HEK293T (cell line): ENCODE measurements at regions not wholly inside any gene's neighbourhood (a gene's known extent, or its start where the extent isn't known, plus 50 kb on each side); places are given as distances from the start of the nearest gene placed in this dataset.
"Not testable (repeated sequence)": the region's sequence is repeated elsewhere in the genome, so short reads cannot be mapped to it uniquely, and the experiment has no call there.

Experiments used
- CTCF ChIA-PET: fragments of 350-600 bp; formaldehyde crosslinking; extraction: SDS; loops from one replicate; lab custom pipeline; 2021; ENCODE audit warnings: antibody characterized with exemption, inconsistent platforms; lab: Yijun Ruan, JAX
- POLR2A ChIA-PET: fragments of 350-600 bp; formaldehyde crosslinking; extraction: SDS; loops from one replicate; lab custom pipeline; 2020; ENCODE audit warnings: antibody characterized with exemption, inconsistent platforms; lab: Yijun Ruan, JAX
- DNase-seq: peaks from one replicate; pipeline ENCODE4 v3.0.0; 2012; ENCODE audit warnings: mixed read lengths; ENCODE audit errors: extremely low spot score
- ARNT ChIP-seq: fragments of 450-650 bp; IDR thresholded peaks from 2 replicates; pipeline ENCODE4 v1.6.1; 2017; ENCODE audit warnings: mild to moderate bottlenecking
- BHLHE40 ChIP-seq: fragments of 450-650 bp; IDR thresholded peaks from 2 replicates; pipeline ENCODE4 v1.6.1; 2016; ENCODE audit warnings: mild to moderate bottlenecking, moderate library complexity, borderline replicate concordance
- CTBP1 ChIP-seq: fragments of 450-650 bp; IDR thresholded peaks from 2 replicates; pipeline ENCODE4 v1.6.1; 2016; ENCODE audit warnings: borderline replicate concordance
- ELF4 ChIP-seq: fragments of 450-650 bp; IDR thresholded peaks from 2 replicates; pipeline ENCODE4 v1.6.1; 2017; ENCODE audit warnings: antibody characterized with exemption
- FOXA1 ChIP-seq: fragments of 450-650 bp; IDR thresholded peaks from 2 replicates; pipeline ENCODE4 v1.6.1; 2016; ENCODE audit warnings: mild to moderate bottlenecking
- FOXK2 ChIP-seq: fragments of 450-650 bp; IDR thresholded peaks from 2 replicates; pipeline ENCODE4 v1.6.1; 2016; ENCODE audit warnings: mild to moderate bottlenecking
- FOXM1 ChIP-seq: fragments of 450-650 bp; IDR thresholded peaks from 2 replicates; pipeline ENCODE4 v1.6.1; 2017; ENCODE audit warnings: mild to moderate bottlenecking, borderline replicate concordance
- HDGF ChIP-seq: fragments of 450-650 bp; IDR thresholded peaks from 2 replicates; pipeline ENCODE4 v1.6.1; 2017; ENCODE audit warnings: antibody characterized with exemption, borderline replicate concordance
- L3MBTL2 ChIP-seq: fragments of 450-650 bp; conservative IDR thresholded peaks from 2 replicates; pipeline ENCODE4 v1.6.1; 2016; ENCODE audit warnings: mild to moderate bottlenecking
- LEF1 ChIP-seq: fragments of 450-650 bp; IDR thresholded peaks from 2 replicates; pipeline ENCODE4 v1.6.1; 2017; ENCODE audit warnings: mild to moderate bottlenecking, borderline replicate concordance
- NFRKB ChIP-seq: fragments of 450-650 bp; IDR thresholded peaks from 2 replicates; pipeline ENCODE4 v1.6.1; 2016; ENCODE audit warnings: mild to moderate bottlenecking, moderate library complexity
- SP1 ChIP-seq: fragments of 450-650 bp; IDR thresholded peaks from 2 replicates; pipeline ENCODE4 v1.6.1; 2017
- SUZ12 ChIP-seq: fragments of 450-650 bp; IDR thresholded peaks from 2 replicates; pipeline ENCODE4 v1.6.1; 2016; ENCODE audit warnings: mild to moderate bottlenecking
- TARDBP ChIP-seq: fragments of 450-650 bp; IDR thresholded peaks from 2 replicates; pipeline ENCODE4 v1.6.1; 2016
- ZNF384 ChIP-seq: fragments of 450-650 bp; IDR thresholded peaks from 2 replicates; pipeline ENCODE4 v1.6.1; 2016
- TF ChIP-seq, protein P1 (sequence below): fragments of 450-650 bp; IDR thresholded peaks from 2 replicates; pipeline ENCODE4 v1.6.1; 2016

DNA sequence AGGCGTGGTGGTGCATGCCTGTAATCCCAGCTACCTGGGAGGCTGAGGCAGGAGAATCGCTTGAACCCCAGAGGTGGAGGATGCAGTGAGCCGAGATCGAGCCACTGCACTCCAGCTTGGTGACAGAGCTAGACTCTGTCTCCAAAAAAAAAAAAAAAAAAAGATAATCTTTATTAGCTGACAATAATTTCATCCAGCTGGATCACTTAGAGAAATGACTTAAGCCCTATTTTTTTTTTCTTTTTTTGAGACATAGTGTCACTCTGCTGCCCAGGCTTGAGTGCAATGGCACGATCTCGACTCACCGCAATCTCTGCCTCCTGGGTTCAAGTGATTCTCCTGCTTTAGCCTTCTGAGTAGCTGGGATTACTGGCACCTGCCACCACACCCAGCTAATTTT is 51.6 kb upstream of the MAP4K4 start:
- CTCF ChIA-PET, POLR2A ChIA-PET, DNase-seq: not testable (repeated sequence)

DNA sequence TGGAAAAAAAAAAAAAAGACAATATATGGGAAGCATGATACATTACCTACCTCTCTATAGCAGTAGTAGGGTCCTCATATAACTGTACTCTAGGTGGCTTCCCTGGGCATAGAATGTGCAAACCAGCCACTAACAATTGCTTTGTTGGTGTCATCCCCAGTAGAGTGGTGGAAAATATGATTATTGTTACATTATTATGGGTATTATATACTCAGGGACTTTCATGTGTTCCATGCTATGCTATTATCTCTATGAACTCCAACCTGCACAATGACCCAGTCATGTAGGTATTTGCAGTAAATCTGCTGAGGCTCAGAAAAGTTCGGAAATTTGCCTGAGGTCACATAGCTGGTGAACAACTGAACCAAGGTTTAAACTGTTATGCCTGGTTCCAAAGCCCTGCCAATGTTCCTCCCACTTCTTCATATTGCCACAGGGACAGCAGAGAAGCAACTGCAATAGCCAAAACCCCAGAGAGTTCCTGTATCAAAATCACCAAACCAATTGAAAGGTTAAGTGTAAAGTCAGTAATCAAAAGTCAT is 52.6 kb upstream of the MAP4K4 start:
- TF ChIP-seq L3MBTL2 (no peak), CTBP1 (no peak), SP1 (no peak), ZNF384 (no peak), LEF1 (no peak), BHLHE40 (no peak), SUZ12 (no peak), ELF4 (no peak), FOXA1 (no peak), ARNT (no peak)
- TF ChIP-seq, protein P1, sequence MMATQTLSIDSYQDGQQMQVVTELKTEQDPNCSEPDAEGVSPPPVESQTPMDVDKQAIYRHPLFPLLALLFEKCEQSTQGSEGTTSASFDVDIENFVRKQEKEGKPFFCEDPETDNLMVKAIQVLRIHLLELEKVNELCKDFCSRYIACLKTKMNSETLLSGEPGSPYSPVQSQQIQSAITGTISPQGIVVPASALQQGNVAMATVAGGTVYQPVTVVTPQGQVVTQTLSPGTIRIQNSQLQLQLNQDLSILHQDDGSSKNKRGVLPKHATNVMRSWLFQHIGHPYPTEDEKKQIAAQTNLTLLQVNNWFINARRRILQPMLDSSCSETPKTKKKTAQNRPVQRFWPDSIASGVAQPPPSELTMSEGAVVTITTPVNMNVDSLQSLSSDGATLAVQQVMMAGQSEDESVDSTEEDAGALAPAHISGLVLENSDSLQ: no peak
- ChIA-PET POLR2A (no interaction called here), CTCF (no interaction called here)
- DNase-seq: no peak

DNA sequence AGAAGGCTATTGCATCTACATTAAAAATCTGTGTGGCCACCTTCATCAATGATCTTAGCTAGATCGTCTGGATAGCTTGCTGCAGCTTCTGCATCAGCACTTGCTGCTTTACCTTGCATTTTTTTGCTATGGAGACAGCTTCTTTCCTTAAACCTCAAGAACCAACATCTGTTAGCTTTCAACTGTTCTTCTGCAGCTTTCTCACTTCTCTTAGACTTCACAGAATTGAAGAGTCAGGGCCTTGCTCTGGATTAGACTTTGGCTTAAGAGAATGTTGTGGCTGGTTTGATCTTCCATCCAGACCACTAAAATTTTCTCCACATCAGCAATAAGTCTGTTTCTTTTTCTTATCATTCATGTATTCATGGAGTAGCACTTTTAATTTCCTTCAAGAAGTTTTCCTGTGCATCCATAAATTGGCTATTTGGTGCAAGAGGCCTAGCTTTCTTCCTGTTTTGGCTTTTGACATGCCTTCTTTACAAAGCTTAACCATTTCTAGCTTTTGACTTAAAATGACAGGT is 54.4 kb upstream of the MAP4K4 start:
- ChIA-PET POLR2A (no interaction called here), CTCF (no interaction called here)
- DNase-seq: no peak
- TF ChIP-seq SP1: no peak
- TF ChIP-seq, protein P1: no peak
- no peak for TF ChIP-seq FOXM1
- no peak for TF ChIP-seq SUZ12
- TF ChIP-seq CTBP1: no peak
- no peak for TF ChIP-seq TARDBP
- TF ChIP-seq NFRKB: no peak
- TF ChIP-seq FOXK2: no peak
- TF ChIP-seq ZNF384: no peak
- no peak for TF ChIP-seq FOXA1
- no peak for TF ChIP-seq HDGF
- TF ChIP-seq LEF1: no peak

DNA sequence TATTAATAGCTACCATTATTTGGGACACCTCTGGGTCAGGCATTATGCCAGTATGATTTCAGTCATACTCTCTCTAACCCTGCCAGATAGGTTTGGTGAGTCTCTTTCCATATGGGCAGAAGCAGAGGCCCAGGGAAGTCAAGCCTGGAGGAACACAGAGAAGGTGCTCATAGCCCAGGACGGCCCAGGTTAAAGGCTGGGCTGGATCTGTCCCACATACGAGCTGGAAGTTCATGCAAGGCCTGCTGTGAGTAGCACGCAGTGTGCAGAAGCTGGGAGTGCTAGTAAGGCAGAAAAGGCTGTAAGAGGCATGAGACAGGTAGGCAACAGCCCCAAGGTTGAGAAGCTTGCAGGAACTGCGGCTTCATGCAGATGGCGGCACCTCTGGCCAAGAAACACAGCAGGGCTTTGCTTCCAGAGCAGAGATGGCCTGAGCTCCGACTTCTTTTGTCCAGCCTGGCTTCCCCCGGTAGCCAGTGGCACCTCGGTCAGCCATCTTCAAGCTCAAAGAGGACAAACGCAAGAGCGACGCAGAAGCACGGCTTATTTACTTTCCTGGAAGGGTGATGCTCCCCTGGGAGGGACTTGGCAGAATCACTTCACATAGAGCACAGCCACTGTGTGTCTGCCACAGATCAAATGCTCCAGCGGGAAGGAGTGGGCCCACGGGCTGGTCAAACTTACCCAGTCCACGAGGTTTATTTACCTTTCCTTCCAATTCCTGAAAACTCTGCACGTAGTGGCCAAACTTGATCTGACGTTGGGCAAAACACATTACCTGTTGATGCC is 58.5 kb upstream of the MAP4K4 start:
- TF ChIP-seq LEF1 (no peak), SUZ12 (no peak), CTBP1 (no peak), FOXK2 (no peak), TARDBP (no peak), NFRKB (no peak), FOXM1 (no peak), HDGF (no peak), L3MBTL2 (no peak)
- TF ChIP-seq, protein P1: no peak
- ChIA-PET POLR2A (no interaction called here), CTCF (no interaction called here)
- DNase-seq: no peak

DNA sequence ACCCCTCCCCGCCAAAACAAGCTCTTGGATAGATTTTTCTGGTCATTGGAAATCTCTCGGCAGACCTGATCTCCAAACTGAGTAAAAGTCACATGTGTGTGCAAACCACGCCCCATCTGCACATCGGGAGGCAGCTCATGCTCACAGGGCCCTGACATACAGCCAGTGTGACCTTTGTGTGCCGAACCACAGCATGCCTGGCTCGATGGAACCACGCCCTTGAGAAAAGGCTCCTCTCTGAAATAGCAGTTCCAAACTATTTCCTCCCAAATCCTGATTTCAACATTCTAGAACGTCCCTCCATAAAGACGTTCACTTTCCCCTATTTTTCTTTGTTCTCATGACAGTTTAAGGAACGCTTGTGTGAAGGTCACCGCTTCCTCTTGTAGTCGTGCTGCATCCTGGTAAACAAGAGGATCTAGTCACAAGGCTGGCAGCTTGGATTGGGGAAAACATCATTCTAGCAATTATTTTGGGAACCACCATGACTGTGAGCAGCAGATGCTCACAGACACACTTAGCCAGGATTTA is 59.3 kb upstream of the MAP4K4 start:
- POLR2A ChIA-PET: interaction anchor here (0.8 kb wide), 1 partner anchor 30 kb away, joined by 3 read pairs; no protein-coding TSS in a partner anchor
- CTCF ChIA-PET: no interaction called here
- no peak for DNase-seq

More for the DNA sequence above, 59.3 kb upstream of the MAP4K4 start:
- TF ChIP-seq ARNT: no peak
- TF ChIP-seq ZNF384: no peak
- TF ChIP-seq SP1: no peak
- no peak for TF ChIP-seq LEF1
- no peak for TF ChIP-seq L3MBTL2
- no peak for TF ChIP-seq ELF4
- TF ChIP-seq CTBP1: no peak
- TF ChIP-seq FOXK2: no peak
- no peak for TF ChIP-seq HDGF
- TF ChIP-seq NFRKB: no peak
- TF ChIP-seq BHLHE40: no peak
- TF ChIP-seq SUZ12: no peak
- TF ChIP-seq FOXM1: no peak
- TF ChIP-seq, protein P1: no peak
